ENCODE measurements at regions not wholly inside any gene's neighbourhood (a gene's known extent, or its start where the extent isn't known, plus 50 kb on each side); places are given as distances from the start of the nearest gene placed in this dataset.

DNA sequence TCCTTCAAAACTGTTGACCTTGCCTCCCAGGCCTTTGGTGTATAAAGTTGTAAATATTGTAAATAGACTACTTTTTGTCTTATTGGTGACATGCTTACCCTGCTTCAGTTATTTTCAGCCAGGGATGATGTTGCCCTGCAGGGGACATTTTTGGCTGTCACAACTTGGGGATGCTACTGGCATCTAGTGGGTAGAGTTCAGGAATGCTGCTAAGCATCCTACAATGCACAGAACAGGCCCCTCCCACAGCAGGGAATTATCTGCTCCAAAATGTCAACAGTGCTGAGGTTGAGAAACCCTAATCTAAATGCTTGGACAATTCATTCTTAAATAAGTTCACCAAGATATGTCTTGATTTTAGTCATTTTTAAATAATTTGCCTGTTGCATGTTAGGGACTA is 459.8 kb downstream of the PMP22 start:
- H3K9me3 Mint-ChIP-seq: no peaks in the 10 kb centered on the region

DNA sequence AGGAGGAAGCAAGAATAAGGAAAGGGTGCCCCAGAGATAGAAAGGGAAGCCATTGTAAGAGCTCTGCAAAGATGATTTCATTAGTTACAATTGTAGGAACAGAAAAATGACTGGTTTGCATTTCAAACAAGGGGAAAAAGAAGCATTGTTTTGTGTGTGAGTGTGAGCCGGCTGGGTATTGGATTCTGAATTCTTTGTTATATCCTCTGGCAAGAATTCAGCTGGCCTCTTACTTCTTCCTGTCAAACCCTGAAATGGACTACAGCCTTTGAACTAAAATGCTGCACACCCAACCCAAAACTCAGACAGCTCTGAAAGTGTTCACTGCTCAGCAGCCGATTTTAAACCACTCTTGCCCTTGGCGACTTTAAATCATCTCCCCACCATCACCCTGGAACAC is 461.3 kb downstream of the PMP22 start:
- H3K27ac ChIP-seq (ENCODE audit: low read length): no peak overlapping the region
- H3K4me1 ChIP-seq (ENCODE audit: control insufficient read depth, insufficient read depth, low read length): no peaks in the 10 kb centered on the region
- H3K4me1 Mint-ChIP-seq: no peaks in the 10 kb centered on the region
- H3K9me3 Mint-ChIP-seq: no peaks in the 10 kb centered on the region
- H3K4me3 Mint-ChIP-seq: no peak overlapping the region
- no peak overlapping the region for H3K27ac Mint-ChIP-seq
- no peaks in the 10 kb centered on the region for H3K27me3 ChIP-seq (ENCODE audit: control insufficient read depth, insufficient read depth, low read length)
- TF ChIP-seq, protein P1, sequence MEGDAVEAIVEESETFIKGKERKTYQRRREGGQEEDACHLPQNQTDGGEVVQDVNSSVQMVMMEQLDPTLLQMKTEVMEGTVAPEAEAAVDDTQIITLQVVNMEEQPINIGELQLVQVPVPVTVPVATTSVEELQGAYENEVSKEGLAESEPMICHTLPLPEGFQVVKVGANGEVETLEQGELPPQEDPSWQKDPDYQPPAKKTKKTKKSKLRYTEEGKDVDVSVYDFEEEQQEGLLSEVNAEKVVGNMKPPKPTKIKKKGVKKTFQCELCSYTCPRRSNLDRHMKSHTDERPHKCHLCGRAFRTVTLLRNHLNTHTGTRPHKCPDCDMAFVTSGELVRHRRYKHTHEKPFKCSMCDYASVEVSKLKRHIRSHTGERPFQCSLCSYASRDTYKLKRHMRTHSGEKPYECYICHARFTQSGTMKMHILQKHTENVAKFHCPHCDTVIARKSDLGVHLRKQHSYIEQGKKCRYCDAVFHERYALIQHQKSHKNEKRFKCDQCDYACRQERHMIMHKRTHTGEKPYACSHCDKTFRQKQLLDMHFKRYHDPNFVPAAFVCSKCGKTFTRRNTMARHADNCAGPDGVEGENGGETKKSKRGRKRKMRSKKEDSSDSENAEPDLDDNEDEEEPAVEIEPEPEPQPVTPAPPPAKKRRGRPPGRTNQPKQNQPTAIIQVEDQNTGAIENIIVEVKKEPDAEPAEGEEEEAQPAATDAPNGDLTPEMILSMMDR (IDR thresholded peaks at IDR 0.05): no peak
- no peak for DNase-seq
- no peaks in the 10 kb centered on the region for H3K36me3 ChIP-seq (ENCODE audit: control insufficient read depth, insufficient read depth, low read length)
- WGBS (ENCODE audit: insufficient coverage): 93% methylated on average over 3 of the region's 3 CpGs
- intact Hi-C loops (cut with micrococcal nuclease): no loop called here
- ATAC-seq: no peak
- peaks cover 12 to 44% of the 10 kb centered on the region in 2 donors for H3K27me3 Mint-ChIP-seq (ENCODE audit: low read depth in 2 of 2)
- H3K36me3 Mint-ChIP-seq: no peaks in the 10 kb centered on the region
- H3K4me3 ChIP-seq (ENCODE audit: low read length): no peak overlapping the region
- H3K9me3 ChIP-seq (ENCODE audit: control insufficient read depth, insufficient read depth, low read length): no peaks in the 10 kb centered on the region

More for the DNA sequence above, 459.8 kb downstream of the PMP22 start:
- TF ChIP-seq, protein P1 (IDR thresholded peaks at IDR 0.05): no peak
- Histone ChIP-seq H3K4me1 (ENCODE audit: control insufficient read depth, insufficient read depth, low read length) (no peaks in the 10 kb centered on the region), H3K4me3 (ENCODE audit: low read length) (no peak overlapping the region), H3K9me3 (ENCODE audit: control insufficient read depth, insufficient read depth, low read length) (no peaks in the 10 kb centered on the region), H3K36me3 (ENCODE audit: control insufficient read depth, insufficient read depth, low read length) (no peaks in the 10 kb centered on the region), H3K27ac (ENCODE audit: low read length) (no peak overlapping the region), H3K27me3 (ENCODE audit: control insufficient read depth, insufficient read depth, low read length) (no peaks in the 10 kb centered on the region)
- Mint-ChIP-seq H3K27me3 (ENCODE audit: low read depth in 2 of 2) (peaks cover 12 to 39% of the 10 kb centered on the region in 2 donors), H3K4me1 (no peaks in the 10 kb centered on the region), H3K27ac (no peak overlapping the region), H3K4me3 (no peak overlapping the region), H3K36me3 (no peaks in the 10 kb centered on the region)
- DNase-seq (no peak), ATAC-seq (no peak)
- intact Hi-C loops (cut with micrococcal nuclease): no loop called here

DNA sequence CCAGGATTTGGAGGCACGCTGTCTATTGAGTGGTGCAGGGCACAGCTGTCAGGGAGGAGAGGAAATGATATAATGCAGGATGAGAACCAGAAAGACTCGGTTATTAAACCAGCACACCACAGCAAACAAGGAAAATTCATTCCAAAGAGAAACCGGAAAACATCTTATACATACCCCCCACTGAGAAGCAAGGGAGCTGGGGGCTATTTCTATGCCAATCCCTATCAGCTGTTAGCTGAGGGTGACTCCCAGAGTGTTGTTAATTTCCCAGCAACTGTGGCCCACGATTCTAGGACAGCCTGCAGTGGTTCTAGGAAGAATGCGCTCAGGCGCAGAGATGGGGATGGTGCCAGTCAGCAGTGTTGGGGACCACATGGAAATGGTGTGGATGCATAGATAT is 467.3 kb downstream of the PMP22 start:
- 72% methylated on average over 6 of the region's 6 CpGs for WGBS (ENCODE audit: insufficient coverage)
- no peaks in the 10 kb centered on the region for H3K27me3 ChIP-seq (ENCODE audit: control insufficient read depth, insufficient read depth, low read length)
- TF ChIP-seq, protein P1 (IDR thresholded peaks at IDR 0.05): no peak
- intact Hi-C loops (cut with micrococcal nuclease): no loop called here
- H3K27ac Mint-ChIP-seq: no peak overlapping the region
- H3K27me3 Mint-ChIP-seq (ENCODE audit: low read depth in 2 of 2): peaks cover 17 to 31% of the 10 kb centered on the region in 2 donors
- H3K4me3 ChIP-seq (ENCODE audit: low read length): no peak overlapping the region
- H3K36me3 ChIP-seq (ENCODE audit: control insufficient read depth, insufficient read depth, low read length): no peaks in the 10 kb centered on the region
- no peaks in the 10 kb centered on the region for H3K4me1 Mint-ChIP-seq
- H3K4me1 ChIP-seq (ENCODE audit: control insufficient read depth, insufficient read depth, low read length): no peaks in the 10 kb centered on the region
- no peak overlapping the region for H3K27ac ChIP-seq (ENCODE audit: low read length)
- DNase-seq (no peak), ATAC-seq (no peak)
- H3K9me3 ChIP-seq (ENCODE audit: control insufficient read depth, insufficient read depth, low read length): no peaks in the 10 kb centered on the region
- H3K36me3 Mint-ChIP-seq: no peaks in the 10 kb centered on the region
- no peak overlapping the region for H3K4me3 Mint-ChIP-seq
- no peaks in the 10 kb centered on the region for H3K9me3 Mint-ChIP-seq

DNA sequence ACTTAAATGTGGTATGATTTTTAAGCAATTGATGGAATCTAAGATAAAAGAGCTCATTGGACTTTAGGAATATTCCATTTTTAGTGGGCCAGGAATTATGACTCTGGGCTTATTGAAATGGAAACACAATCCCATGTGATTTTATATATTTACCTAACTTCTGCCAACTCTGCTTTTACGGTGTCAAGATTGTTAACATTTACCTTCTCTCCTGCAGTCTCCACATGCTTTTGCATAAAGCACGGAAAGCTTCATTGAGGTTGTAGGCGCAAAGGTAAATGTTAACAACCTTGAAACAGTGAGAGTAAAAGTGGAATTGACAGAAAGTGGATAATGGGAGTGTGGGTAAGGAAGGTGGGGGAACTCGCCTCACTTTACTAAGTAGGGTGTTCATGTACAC is 468.1 kb downstream of the PMP22 start:
- no peak for DNase-seq
- H3K4me3 Mint-ChIP-seq: no peak overlapping the region
- no peak overlapping the region for H3K4me3 ChIP-seq (ENCODE audit: low read length)
- no peak overlapping the region for H3K27ac Mint-ChIP-seq
- no peaks in the 10 kb centered on the region for H3K36me3 ChIP-seq (ENCODE audit: control insufficient read depth, insufficient read depth, low read length)
- no peaks in the 10 kb centered on the region for H3K9me3 Mint-ChIP-seq
- intact Hi-C loops (cut with micrococcal nuclease): no loop called here
- no peak overlapping the region for H3K27ac ChIP-seq (ENCODE audit: low read length)
- H3K4me1 Mint-ChIP-seq: no peaks in the 10 kb centered on the region
- TF ChIP-seq, protein P1 (IDR thresholded peaks at IDR 0.05): no peak
- H3K4me1 ChIP-seq (ENCODE audit: control insufficient read depth, insufficient read depth, low read length): no peaks in the 10 kb centered on the region
- no peaks in the 10 kb centered on the region for H3K36me3 Mint-ChIP-seq
- H3K9me3 ChIP-seq (ENCODE audit: control insufficient read depth, insufficient read depth, low read length): no peaks in the 10 kb centered on the region
- H3K27me3 Mint-ChIP-seq (ENCODE audit: low read depth in 2 of 2): peaks cover 18 to 29% of the 10 kb centered on the region in 2 donors
- no peak for ATAC-seq
- no peaks in the 10 kb centered on the region for H3K27me3 ChIP-seq (ENCODE audit: control insufficient read depth, insufficient read depth, low read length)
- WGBS (ENCODE audit: insufficient coverage): 98% methylated on average over 4 of the region's 4 CpGs

Data from natural killer cell (primary cell).